AG04450 (cell line): ENCODE measurements at regions not wholly inside any gene's neighbourhood (a gene's known extent, or its start where the extent isn't known, plus 50 kb on each side); places are given as distances from the start of the nearest gene placed in this dataset.
A peak's percentile ranks its signal among the peaks of the same experiment; 100 is the strongest.

Source experiments
- CTCF ChIA-PET: fragments of 300-600, 350-600 bp; formaldehyde crosslinking; extraction: SDS; loops from one replicate; lab custom pipeline; 2022; ENCODE audit warnings: antibody characterized with exemption, inconsistent platforms; lab: Charles Lee
- POLR2A ChIA-PET: fragments of 350-600 bp; formaldehyde crosslinking; extraction: SDS; loops from one replicate; lab custom pipeline; 2021; ENCODE audit warnings: antibody characterized with exemption, inconsistent platforms; lab: Yijun Ruan, JAX
- DNase-seq: peaks from one replicate; pipeline ENCODE4 v3.0.0-alpha.2; 2011; ENCODE audit warnings: low read depth, low spot score
- H3K27ac ChIP-seq: one replicate; pipeline ENCODE4 v1.5.1; 2012; ENCODE audit warnings: low read depth, low read length, control low read depth
- H3K27me3 ChIP-seq: one replicate; pipeline ENCODE4 v1.6.0; 2012; ENCODE audit warnings: low read length; ENCODE audit not compliant: control insufficient read depth, insufficient read depth
- H3K4me3 ChIP-seq: 2 replicates; pipeline ENCODE4 v1.5.1; 2011; ENCODE audit warnings: mild to moderate bottlenecking, low read depth, low read length, control low read depth
- H3K9me3 ChIP-seq: 2 replicates; pipeline ENCODE4 v1.5.1; 2012; ENCODE audit warnings: low read length; ENCODE audit not compliant: control insufficient read depth, insufficient read depth
- TF ChIP-seq, protein P1 (sequence below): IDR thresholded peaks from 2 replicates; pipeline ENCODE4 v1.5.1; 2011; ENCODE audit warnings: low read depth, low read length, control low read depth, inconsistent platforms

GRCh38 chr4:22167201-22167600, 218.6 kb upstream of the KCNIP4 start:
- no peak for DNase-seq
- Histone ChIP-seq H3K27ac (no peak overlapping the region), H3K9me3 (no peaks in the 10 kb centered on the region), H3K4me3 (no peak overlapping the region), H3K27me3 (no peaks in the 10 kb centered on the region)
- CTCF ChIA-PET = no interaction called here
- POLR2A ChIA-PET = no interaction called here
- TF ChIP-seq, protein P1, sequence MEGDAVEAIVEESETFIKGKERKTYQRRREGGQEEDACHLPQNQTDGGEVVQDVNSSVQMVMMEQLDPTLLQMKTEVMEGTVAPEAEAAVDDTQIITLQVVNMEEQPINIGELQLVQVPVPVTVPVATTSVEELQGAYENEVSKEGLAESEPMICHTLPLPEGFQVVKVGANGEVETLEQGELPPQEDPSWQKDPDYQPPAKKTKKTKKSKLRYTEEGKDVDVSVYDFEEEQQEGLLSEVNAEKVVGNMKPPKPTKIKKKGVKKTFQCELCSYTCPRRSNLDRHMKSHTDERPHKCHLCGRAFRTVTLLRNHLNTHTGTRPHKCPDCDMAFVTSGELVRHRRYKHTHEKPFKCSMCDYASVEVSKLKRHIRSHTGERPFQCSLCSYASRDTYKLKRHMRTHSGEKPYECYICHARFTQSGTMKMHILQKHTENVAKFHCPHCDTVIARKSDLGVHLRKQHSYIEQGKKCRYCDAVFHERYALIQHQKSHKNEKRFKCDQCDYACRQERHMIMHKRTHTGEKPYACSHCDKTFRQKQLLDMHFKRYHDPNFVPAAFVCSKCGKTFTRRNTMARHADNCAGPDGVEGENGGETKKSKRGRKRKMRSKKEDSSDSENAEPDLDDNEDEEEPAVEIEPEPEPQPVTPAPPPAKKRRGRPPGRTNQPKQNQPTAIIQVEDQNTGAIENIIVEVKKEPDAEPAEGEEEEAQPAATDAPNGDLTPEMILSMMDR = no peak

GRCh38 chr4:22162454-22162853, 213.9 kb upstream of the KCNIP4 start:
- TF ChIP-seq, protein P1 = no peak
- no peaks in the 10 kb centered on the region for H3K27me3 ChIP-seq
- ChIA-PET CTCF (no interaction called here), POLR2A (no interaction called here)
- H3K9me3 ChIP-seq = no peaks in the 10 kb centered on the region
- H3K27ac ChIP-seq = no peak overlapping the region
- DNase-seq = no peak
- no peak overlapping the region for H3K4me3 ChIP-seq

DNA sequence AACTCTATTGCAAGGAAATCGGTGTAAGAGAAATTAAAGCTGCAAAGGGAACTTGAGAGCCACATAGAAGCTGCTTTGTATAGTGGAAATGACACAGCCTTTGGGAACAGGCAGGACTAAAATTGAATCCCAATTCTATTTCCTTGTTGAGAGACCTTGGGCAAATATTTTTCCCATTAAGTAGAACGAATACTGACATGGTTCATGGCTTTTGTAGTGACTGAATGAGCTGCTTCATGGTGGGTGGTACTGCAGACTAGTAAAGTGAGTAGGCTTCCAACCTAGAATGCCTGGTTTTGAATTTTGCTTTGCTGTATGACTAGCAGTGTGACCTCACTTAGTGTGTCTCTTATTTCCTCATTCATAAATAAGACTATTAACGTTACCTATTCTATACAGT, 182.2 kb upstream of the KCNIP4 start:
- TF ChIP-seq, protein P1 = no peak
- H3K27ac ChIP-seq = no peak overlapping the region
- H3K27me3 ChIP-seq = no peaks in the 10 kb centered on the region
- ChIA-PET POLR2A (no interaction called here), CTCF (interaction anchor here (1.1 to 4.0 kb wide), 6 partner anchors 227 to 341 kb away, joined by 3 to 43 read pairs (median 4); no protein-coding TSS in a partner anchor)
- H3K9me3 ChIP-seq = no peaks in the 10 kb centered on the region
- H3K4me3 ChIP-seq = no peak overlapping the region
- DNase-seq = no peak

- no peaks in the 10 kb centered on the region for H3K9me3 ChIP-seq
- TF ChIP-seq, protein P1 = peak; percentile 65
- H3K27me3 ChIP-seq = no peaks in the 10 kb centered on the region
- no peak overlapping the region for H3K4me3 ChIP-seq
- CTCF ChIA-PET = interaction anchor here (0.6 to 4.0 kb wide), 9 partner anchors 9 to 385 kb away, joined by 3 to 43 read pairs (median 3); no protein-coding TSS in a partner anchor
- no peak for DNase-seq
- POLR2A ChIA-PET = no interaction called here
- H3K27ac ChIP-seq = no peak overlapping the region
Measured at GRCh38 chr4:22129454-22130029, 181.0 kb upstream of the KCNIP4 start.

DNA sequence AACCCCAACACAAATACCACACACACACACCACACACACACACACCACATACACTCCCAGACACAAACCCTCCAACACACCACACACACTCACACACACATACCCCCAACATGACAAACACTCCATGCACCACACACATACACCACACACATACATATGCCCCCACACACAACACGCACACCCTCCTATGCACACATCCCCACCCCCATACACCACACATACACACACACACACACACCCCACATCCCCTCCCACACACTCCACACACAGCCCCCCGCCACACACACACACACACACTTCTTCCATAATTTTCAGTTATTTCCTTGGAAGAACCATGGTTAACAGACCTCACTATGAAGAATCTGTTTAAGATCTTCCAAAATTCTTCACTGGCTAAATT, 173.5 kb upstream of the KCNIP4 start:
- ChIA-PET POLR2A (no interaction called here), CTCF (interaction anchor here (1.3 kb wide), 1 partner anchor 355 kb away, joined by 3 read pairs; no protein-coding TSS in a partner anchor)
- no peak for DNase-seq
- Histone ChIP-seq H3K27me3 (no peaks in the 10 kb centered on the region), H3K9me3 (peaks cover 9% of the 10 kb centered on the region), H3K27ac (no peak overlapping the region), H3K4me3 (no peak overlapping the region)
- TF ChIP-seq, protein P1 = no peak
